Muscle of back (tissue), 3 donors: ENCODE measurements at regions not wholly inside any gene's neighbourhood (a gene's known extent, or its start where the extent isn't known, plus 50 kb on each side); places are given as distances from the start of the nearest gene placed in this dataset.
A peak's percentile ranks its signal among the peaks of the same experiment; 100 is the strongest.
"Not testable (repeated sequence)": the region's sequence is repeated elsewhere in the genome, so short reads cannot be mapped to it uniquely, and the experiment has no call there.

Experiments used
- DNase-seq, 3 donors: peaks; one replicate each; pipeline versions ENCODE4 v3.0.0 to v3.0.0-alpha.2; 2013

DNA sequence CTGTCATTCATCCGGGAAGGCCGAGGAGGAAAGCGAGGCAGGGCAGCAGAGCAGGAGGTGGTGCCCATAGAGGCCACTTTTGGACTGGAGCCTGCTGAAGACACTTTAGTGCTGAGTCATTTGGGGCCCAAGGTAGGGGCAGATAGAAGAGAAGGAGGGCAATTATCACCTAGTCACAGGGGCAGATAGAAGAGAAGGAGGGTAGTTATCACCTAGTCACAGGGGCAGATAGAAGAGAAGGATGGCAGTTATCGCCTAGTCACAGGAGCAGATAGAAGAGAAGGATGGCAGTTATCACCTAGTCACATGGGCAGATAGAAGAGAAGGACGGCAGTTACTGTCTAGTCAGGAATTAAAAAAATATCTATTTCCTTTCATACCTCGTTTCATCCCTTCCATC is 1372.6 kb downstream of the FOXD4L5 start:
- not testable (repeated sequence) for DNase-seq

DNA sequence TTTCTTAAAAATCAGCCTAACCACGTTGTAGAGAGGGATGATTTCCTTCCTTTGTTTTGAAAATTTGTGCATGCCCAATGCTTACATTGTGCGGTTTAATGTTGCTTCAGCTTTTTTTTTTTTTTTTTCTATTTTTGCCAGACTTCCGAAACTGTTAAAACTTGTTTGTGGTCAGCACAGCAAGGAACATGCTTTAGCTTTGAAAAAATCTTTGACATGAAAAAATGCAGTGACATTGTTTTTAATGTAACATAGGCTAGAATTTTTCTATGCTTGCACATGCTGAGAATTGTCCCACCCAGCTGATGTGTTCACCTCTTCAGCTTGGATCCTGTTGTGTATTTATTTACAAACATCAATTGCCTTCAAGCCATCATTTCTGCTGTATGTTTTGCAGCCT is 1375.9 kb downstream of the FOXD4L5 start:
- DNase-seq: not testable (repeated sequence)

DNA sequence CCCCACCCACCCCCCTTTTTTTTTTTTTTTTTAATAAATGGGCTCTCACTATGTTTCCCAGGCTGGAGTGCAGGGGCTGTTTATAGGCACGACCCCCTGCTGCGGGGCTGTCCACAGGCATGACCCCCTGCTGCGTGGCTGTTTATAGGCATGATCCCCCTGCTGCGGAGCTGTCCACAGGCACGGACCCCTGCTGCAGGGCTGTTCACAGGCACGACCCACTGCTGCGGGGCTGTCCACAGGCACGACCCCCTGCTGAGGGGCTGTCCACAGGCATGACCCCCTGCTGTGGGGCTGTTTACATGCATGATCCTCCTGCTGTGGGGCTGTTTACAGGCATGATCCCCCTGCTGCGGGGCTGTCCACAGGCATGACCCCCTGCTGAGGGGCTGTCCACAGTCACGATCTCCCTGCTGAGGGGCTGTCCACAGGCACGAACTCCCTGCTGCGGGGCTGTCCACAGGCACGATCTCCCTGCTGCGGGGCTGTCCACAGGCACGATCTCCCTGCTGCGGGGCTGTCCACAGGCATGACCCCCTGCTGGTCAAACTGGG is 1385.3 kb downstream of the FOXD4L5 start:
- not testable (repeated sequence) for DNase-seq

DNA sequence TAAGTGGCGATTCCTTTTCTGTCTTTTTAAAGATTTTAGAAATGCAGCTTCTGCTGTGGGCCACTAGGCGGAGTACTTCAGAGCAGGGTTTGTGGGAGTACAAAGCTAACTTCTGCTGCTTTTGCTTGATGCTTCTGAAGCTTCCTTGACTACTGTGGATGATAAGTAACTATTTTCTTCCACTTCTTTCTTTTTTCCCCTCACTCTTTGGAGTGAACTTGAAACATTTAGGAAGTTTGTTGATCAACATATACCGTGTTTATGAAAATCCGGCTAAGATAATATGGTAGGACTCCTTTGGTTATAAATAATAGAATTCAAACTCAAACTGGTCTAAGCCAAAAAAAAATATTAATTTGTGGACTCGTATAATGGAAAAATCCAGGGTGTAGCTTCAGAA is 1403.6 kb downstream of the FOXD4L5 start:
- DNase-seq: not testable (repeated sequence)

DNA sequence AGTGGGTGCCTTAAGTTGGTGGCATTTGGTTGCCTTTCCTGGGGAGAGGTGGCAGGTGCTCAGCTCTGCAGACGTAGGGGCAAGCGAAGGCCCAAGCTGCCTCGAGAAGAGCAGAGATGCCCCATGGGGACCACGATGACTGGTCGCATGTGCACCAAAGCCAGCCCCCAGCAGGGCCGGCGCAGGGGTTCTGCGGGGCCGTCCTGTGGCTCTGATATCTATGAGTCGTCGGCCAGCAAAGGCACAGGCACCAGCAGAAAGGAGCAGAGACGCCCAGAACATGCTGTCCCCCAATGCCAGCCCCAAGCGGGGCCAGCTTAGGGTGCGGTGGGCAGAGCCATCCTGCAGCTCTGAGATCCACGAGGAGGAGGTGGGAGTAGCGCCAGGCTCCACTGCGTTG is 1408.6 kb downstream of the FOXD4L5 start:
- DNase-seq: not testable (repeated sequence)

DNA sequence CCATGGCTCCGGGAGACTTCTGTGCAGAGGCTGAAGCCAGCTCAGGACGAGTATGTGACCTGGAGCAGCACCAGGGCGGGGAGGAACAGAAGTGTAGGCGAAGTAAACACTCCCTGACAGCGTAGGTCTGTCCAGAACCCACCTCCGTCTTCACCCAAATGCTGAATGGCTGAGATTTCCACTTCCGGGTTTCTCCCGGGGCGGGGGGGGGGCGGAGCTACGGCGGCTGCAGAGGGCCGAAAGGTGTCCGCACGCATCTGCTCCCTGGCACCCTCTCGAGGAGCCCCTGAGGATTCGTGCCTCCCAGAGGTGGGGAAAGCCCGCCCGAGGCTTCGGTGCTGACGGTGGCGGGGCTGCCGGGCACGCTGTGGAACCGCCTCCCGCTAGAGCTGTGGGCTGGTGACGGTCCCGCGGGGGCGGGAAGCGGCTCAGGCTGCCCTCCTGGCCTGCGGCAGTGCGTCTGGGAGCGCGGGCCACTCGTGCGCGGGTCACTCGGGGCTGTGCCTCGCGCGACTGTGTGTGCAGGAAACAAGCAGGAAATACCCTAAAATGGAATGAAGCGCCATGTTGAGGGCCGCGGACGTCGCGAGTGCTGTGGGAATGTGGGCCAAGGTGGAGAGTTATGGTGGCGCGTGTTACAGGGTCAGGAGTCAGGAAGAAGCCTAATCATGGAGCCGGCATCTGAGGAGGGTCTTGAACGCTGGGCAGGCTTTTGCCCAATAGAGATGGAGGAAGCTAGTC is 1425.4 kb downstream of the FOXD4L5 start:
- DNase-seq: peak in 1 of 3 donors; percentile 1

DNA sequence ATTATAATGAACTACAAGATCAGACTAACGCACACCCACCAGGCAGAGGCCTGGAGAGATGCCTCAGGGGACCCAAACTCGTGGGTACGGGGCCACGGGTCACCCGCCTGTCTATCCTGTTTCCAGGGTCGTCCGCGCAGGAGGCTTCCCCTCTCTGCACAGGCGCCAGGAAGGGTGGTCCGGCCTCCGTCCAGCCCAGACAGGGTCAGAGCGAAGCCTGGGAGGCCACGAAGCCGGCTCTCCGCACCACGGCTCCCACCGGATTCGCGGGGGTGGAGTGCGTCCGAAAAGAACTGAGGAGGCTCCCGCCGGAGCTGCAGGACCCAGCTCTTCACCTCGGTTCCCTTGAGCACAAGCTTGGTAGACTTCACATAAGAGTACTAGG is 1425.9 kb downstream of the FOXD4L5 start:
- DNase-seq: not testable (repeated sequence)

DNA sequence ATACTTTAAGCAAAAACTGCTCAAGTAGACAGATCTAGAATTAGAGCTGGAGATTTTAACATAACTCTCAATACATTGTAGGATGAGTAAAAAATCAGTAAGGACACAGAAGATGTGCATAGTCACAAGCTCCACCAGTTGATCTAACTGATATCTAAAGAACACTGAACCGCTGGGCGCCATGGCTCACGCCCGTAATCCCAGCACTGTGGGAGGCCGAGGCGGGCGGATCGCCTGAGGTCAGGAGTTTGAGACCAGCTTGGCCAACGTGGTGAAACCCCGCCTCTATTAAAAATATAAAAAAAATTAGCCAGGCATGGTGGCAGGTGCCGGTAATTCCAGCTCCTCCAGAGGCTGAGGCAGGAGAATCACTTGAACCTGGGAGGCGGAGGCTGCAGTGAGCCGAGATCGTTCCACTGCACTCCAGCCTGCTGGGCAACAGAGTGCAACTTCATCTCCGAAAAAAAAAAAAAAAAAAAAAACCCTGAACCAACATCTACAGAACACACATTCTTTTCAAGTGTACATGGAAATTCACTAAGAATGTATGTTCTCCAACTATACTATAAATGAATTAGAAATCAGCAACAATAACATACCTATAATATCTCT is 1431.8 kb downstream of the FOXD4L5 start:
- not testable (repeated sequence) for DNase-seq

DNA sequence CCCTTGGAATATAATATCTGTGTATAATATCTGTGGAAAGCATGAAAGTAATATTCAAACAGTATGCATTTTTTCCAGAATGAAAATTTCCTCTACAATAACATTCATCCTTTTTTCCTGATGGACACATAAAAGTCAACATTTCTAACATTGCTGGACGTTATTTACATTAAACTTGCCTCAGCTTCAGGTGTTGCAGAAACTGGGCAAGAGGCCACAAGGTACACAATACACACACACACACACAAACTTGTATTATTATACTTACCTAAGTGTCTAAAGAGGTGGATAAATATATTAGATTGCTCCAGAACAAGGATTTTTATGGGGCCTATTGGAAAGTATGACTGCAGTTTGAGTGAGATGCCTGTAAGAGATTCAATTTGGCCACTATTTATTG is 1460.2 kb downstream of the FOXD4L5 start:
- not testable (repeated sequence) for DNase-seq

DNA sequence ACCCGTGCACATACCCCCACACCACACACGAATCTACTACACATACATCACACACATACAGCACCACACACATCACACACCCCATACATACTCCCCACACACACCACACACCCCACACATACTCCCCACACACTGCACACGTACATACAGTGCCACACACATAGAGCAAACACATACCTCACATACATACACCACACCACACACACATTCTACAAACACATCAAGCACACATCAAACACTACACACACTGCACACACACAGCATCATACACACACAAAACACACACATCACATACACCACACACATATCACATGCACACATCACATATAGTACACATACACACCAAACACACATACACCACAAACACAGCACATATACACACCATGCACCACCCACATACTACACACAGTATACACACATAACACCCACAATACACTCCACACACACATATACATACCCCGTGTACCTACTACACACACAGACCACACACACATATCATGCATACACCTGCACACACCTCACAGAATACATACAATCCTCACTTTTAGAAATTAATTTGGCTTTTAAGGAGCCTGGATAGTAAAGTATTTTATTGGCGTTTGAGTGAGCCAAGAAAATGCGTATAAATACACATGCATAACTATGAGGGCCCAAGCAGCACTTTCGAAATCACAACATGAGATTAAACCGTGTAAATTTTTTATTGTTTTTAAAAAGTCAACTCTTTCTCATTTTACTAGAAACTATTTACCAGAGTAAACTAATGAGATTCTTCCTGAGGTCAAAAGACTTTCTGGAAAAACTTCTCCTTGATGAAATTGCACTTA is 1461.4 kb downstream of the FOXD4L5 start:
- not testable (repeated sequence) for DNase-seq

DNA sequence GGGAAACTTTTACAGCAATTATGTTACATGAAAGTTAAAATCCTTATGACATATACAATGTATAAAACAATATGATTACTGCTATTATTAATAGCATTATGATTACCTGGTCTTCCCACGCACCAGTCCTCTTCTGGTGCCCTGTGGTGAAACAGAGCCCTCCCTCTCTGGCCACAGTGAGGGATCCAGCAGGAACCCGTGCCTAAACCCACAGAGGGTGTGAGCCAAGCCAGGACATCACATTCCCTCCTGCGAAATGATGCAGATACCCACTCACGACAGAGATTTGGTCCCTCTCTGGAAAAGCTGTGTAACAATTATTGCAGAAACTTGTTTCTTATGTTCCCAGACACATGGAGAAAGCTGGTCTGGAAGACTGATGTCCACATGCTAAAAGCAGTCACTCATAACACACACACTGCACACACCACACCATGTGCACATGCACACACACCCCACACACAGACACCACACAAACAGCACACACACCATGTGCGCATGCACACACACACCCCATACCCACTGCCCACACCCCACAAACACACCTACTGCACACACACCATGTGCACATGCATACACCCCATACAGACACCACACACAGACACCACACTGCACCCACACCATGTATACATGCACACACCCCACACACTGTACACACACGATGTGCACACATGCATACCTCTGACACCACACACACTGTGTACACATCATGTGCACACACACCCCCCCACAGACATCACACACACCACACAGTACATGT is 1462.2 kb downstream of the FOXD4L5 start:
- not testable (repeated sequence) for DNase-seq

DNA sequence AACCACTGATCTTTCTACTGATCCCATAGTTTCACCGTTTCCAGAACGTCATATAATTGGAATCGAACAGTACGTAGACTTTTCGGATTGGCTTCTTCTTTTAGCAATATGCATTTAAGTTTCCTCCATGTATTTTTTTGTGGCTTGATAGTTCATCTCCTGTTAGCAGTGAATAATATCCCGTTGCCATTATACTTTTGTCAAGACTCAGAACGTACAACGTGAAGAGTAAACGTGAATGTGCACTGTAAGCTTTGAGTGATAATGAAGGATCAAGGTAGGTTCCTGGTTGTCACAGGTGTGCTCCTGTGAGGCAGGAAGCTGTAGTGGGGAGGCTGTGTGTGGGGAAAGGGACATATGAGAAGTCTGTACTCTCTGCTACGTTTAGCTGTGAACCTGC is 1463.7 kb downstream of the FOXD4L5 start:
- not testable (repeated sequence) for DNase-seq

DNA sequence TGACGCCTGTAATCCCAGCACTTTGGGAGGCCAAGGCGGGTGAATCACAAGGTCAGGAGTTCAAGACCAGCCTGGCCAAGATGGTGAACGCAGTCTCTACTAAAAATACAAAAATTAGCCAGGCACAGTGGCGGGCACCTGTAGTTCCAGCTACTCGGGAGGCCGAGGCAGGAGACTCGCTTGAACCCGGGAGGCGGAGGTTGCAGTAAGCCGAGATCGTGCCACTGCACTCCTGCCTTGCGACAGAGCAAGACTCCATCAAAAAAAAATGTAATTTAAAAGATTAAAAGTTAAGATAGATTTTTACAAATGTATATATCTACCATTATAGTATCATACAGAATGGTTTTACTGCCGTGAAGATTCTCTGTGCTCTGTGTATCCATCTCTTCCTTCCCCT is 1464.1 kb downstream of the FOXD4L5 start:
- not testable (repeated sequence) for DNase-seq

DNA sequence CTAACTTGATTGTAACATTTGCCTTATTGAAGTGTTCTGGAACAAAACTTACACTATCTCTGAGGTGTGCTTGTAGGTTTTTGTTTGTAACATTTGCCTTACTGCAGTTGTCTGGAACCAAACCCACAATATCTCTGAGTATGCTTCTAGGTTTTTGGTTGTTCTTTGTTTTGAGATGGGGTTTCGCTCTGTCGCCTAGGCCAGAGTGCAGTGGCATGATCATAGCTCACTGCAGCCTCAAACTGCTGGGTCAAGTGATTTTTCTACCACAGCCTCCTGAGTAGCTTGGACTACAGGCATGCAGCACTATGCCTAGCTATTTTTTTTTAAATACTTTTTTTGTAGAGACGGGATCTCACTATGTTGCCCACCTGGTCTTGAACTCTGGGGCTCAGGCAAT is 1464.6 kb downstream of the FOXD4L5 start:
- DNase-seq: not testable (repeated sequence)

DNA sequence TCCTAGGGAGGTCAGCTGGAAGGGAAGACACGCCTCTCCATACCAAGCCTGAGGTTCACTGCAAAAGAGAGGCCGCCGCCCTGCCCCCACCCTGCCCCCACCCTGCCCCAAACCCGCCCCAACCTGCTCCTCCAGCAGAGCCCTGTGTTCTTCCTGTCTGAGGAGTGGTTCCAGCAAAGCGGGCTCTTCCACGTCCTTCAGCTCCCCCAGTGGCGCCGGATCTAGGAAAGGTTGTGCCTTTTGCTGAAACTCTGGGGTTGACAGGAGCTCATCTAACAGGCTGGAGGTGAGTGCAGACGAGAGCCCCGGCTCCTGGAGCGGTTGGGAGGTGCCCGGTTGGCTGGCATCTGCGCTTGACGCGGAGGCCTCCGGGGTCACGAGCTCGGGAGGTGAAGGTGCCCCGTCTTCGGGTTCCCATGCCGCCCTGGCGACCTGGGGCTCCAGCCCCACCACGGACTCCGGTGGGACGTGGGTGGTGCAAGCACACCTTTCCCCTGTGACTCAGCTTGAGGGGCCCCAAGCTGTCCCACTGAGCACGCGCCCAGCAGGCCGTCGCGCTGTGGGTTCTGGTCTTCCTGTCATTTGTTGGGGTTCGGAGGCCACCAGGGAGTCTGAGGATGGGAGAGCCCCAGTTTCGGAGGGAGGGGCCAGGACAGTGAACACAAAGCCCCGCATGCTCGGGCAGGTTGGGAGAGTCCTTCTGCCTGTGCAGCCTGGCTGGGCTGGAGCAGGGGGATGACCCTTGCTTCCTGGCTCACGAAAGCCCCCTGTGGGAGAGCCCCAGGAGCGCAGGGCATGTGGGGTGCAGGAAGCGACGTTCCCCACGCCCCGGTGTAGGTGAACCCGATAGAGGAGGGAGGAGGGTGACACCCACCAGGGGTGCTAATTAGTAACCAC is 1467.1 kb downstream of the FOXD4L5 start:
- peak in 1 of 3 donors; percentile 34 for DNase-seq

DNA sequence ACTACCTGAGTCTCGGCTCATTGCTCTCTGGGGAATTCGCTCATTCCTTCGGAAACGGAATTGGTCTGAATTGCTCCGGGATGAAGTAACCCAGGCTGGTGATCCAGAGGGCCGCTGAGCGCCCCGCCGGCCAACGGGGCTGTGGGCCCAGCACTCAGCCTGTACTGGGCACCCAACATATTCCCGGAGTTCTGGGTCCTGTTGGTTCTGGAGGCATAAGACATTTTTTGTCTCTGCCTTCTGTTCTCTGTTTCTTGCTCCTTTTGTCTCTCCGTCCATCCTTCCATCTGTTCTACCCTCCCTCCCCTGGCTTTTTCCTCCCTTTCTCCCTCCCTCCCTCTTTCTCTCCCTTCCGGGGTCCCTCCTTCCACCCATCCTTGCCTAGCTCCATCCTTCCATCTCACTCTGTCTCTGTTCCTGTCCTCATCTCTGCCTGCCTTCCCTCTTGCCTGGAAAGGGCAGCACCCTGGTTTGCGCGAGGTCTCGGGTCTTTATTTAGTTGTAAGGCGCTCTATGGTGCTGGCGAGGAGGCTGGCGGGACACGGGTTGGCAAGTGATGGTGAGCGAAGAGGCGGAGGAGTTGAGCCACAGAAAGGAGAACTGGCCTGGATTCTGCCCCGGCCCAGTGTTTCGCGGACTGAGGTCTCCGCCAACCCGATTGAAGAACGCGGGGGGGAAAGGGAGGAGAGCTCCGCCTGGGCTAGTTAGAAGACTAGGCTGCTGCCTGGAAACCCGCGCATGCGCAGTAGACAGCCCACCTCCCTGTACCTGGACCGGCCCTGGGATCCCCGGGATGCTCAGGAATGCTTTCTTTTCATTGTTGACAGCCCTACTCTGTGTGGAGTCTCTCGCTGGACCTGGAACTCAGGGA is 1468.0 kb downstream of the FOXD4L5 start:
- DNase-seq: peak; percentile 58 to 85 (median 63)

DNA sequence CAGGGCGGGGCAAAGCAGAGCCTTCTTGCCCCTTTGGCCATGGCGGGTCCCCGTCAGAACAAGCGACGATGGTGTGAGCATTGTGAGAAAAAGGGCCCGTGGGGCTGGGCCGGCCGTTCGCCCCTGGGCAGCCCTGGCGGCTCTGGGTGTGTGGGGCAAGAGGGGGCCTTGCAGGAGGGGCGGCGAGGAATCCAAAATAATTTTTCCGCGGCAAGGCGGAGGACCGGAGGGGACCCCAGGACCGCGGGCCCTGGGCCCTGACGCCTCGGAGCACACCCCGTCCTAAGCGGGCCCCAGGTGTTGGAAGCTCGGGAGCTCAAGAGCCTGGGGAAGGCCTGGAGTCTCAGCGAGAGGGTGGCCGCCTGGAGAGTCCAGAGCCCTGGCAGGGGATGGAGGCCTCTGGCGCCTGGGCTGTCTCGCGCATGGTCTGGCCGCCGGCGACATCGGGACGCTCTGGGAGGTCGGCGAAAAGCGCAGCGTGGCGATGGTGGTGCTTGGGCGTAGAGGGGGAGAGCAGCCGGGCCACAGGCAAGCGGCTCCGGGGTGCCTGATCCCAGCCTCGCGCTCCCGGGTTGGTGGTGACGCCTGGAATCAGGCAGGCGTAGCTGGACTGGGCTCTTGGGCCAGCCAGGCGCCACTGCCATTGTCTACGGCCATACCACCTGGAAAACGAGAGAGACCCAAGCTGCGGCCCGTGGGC is 1469.9 kb downstream of the FOXD4L5 start:
- not testable (repeated sequence) for DNase-seq

DNA sequence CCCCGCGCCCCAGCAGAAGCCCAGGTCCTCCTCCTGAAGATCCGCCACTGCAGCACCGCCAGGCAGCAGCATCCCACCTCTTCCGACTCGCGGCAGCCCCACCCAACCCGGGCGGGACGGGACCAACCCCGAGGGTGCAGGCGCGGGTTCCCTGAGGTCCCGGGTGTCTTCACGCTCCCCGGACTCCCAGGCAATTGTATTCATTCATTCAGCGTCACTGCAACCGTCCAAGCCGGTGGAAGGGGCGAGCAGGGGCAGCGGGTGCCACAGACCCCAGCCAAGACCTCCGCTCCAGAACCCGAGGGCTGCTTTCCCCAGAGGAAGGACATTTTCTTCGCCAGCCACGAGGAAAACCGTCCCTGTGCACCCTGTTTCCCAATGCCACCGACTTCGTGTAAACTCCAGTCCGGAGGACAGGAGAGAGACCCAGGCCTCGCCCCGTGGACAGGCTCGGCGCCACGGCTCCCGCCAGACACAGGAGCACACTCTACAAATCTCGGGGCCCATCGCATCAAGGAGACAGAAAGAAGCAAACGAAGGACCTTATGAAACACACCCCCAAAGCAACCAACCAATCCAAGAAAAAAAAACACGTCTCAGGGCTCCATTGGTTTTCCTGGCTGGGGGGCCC is 1471.5 kb downstream of the FOXD4L5 start:
- not testable (repeated sequence) for DNase-seq
